HG02678 (cell line): ENCODE measurements at regions not wholly inside any gene's neighbourhood (a gene's known extent, or its start where the extent isn't known, plus 50 kb on each side); places are given as distances from the start of the nearest gene placed in this dataset.

Experiments used
- ATAC-seq: cut with Tn5 transposase; IDR thresholded peaks from one replicate; pipeline ENCODE4 v1.9.1; 2021; ENCODE audit warnings: mild to moderate bottlenecking, moderate library complexity; ENCODE audit not compliant: unreplicated experiment

GRCh38 chr14:87566991-87567390 is 426.0 kb downstream of the GALC start:
- ATAC-seq = no peak

DNA sequence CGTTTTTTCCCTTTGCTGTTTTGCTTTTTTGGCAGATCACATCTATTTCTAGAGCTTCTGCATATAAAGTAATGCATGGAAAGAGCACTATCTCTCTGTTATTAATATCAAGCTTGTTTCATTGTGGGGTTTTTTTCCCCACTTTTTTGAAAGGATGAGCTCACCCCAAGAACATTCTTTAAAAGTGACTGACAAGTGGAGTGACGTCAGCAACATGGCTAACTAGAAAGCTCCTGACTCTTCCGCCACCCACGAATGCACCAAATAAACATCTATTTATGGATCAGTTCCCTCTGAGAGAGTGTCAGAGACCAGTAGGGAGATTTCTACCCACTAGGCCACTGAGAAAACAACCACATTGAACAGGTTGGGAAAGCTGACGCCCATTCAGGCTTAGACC is 445.4 kb downstream of the GALC start:
- ATAC-seq = no peak

- no peak for ATAC-seq
Observed at GRCh38 chr14:87542288-87542687, 450.7 kb downstream of the GALC start.

DNA sequence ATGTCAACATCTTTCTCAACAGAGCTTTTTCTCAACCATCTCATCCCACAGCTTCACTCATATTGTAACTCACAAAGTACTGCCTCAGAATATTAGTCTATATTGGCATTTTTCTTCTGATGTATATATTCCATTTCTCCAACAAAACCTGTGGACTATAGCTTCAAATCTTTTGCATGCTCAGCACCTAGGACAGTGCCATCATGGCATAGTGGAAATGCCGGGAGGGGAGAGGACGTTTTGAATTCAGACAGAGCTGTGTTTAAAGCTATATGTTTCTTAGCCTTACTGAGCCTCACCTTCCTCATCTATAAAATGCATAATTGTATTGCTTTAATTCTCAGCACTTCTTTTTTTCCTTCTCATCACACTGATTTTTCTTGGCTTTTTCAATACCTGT is 452.6 kb downstream of the GALC start:
- ATAC-seq = no peak

- ATAC-seq = no peak
Observed at GRCh38 chr14:87529081-87529480, 463.9 kb downstream of the GALC start.

- ATAC-seq = no peak
Observed at GRCh38 chr14:87526731-87527130, 466.3 kb downstream of the GALC start.

- ATAC-seq = no peak
Observed at GRCh38 chr14:87524011-87524410, 469.0 kb downstream of the GALC start.

GRCh38 chr14:87522575-87522974 is 470.4 kb downstream of the GALC start:
- ATAC-seq = no peak

GRCh38 chr14:87508333-87508732 is 484.6 kb downstream of the GALC start:
- no peak for ATAC-seq

DNA sequence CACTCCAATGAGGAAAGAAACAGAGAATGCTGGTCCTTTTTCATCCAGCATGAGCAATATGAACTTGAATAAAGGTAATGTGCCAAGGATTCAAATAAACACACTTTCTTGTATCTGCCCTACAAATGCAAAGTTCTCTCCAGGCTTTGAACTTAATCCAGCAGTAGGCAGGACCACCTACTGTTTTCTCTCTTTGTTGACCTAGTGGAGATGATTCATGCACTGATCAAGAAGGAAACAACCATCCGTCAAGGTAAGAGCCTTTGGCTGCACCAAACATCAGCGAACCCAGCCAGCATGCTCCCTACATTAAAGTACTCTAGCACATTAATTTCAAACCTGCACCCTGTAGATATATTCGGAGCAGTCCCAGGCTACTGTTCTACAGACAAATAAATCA is 489.3 kb downstream of the GALC start:
- ATAC-seq = no peak

GRCh38 chr14:87497301-87497700 is 495.7 kb downstream of the GALC start:
- ATAC-seq = no peak

DNA sequence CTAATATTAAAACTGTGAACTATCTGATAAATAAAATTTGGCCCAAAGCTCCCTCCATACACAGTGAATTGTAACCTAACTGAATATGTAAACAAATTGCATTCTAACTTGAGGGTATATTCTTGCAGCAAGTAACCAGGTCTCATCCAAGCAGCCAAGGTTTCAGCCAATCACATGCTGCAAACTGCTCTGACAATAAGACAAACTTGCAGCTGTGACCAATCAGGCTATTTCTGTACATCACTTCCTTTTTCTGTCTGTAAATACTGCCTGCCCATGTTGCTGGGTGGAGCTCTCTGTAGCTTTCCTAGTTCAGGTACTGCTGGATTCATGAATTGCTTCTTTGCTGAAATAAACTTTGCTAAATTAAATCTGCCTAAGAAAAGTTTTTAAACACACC is 499.0 kb downstream of the GALC start:
- ATAC-seq = no peak

GRCh38 chr14:87492561-87492960 is 500.4 kb downstream of the GALC start:
- ATAC-seq = no peak

- ATAC-seq = no peak
Observed at GRCh38 chr14:87491816-87492215, 501.2 kb downstream of the GALC start.

DNA sequence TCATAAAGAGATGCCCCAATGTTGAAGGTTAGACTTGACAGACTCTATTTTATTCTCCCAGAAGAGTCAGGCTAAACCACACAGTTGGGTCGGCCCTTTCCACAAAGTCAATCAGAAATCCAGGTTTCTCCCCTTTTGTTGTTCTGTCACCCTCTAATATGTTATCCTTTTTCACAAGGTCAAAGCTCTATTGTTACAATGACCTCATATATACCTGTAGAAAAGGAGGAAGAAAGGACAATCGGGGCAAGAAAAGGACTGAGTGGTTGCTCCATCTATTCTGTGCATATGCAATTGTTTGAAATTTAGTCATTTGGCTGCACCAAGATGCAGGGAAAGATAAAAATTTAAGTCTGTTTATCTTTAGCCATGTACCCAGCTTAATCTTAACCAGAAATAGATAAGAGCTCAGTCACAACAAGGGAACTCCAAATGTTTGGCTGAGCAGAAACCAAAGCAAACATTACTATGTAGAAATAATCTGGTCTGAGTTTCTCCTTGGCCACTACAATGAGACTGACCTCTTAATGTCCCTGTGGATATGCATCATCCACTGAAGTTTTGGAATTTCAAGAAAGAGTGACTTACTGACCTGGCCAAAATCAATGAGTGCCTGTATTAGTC is 503.7 kb downstream of the GALC start:
- ATAC-seq = no peak

GRCh38 chr14:87483271-87484260 is 509.4 kb downstream of the GALC start:
- no peak for ATAC-seq

DNA sequence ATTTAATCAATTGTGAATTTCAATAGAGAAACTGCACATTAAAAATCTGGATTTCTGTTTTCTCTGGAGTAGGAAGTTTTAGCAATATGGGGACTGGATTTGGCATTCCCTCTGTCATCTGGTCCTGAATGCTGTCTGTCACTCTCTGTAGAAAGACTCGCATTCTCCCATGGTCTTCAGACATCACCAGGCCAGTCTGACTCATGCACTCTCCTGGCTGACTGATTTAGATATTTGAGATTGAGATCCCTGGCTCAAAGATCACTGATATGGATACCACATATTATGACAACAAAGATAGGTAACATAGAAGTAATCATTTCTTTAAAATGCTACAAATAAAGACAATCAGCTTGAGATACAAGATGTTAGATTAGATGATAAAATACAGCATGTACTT is 524.5 kb downstream of the GALC start:
- ATAC-seq = no peak

GRCh38 chr14:87467578-87467977 is 525.4 kb downstream of the GALC start:
- no peak for ATAC-seq

- ATAC-seq = no peak
Observed at GRCh38 chr14:87465770-87466169, 527.2 kb downstream of the GALC start.

DNA sequence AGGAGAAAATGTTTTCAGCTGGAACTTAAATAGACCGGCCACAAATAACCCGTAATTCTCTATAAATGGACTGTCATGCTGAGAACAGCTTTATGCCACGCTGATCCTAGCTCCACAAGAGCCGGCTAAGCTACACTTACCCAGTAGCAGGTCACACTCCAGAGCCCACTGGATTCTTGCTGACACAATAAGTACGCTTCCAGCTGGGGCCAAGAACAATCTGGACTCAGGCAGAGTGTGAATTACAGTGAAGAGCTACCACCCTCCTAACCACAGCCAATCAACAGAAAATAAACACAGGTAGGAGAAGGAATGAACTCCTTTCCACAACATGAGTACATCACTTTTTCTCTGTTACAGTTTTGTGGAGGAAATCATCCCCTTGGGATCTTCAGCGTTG is 531.3 kb downstream of the GALC start:
- ATAC-seq = no peak

DNA sequence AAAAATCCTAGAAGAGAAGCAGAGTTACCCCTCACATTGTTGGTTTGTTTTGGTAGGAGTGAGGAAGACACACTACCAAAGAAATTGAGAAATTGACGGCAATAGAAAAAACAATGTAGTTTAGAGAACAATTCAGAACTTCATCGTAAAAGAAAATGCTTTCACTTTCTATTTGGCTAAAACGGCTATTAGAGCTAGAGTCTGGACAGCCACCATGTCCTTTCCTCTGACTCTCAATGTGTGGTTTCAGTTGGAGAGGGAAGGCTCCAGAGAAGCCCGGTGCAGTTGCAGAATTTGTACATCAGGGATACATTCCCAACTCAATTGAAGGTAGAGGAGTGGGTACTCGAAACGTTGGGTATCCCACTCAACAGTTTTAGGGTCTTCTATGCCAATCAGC is 535.3 kb downstream of the GALC start:
- no peak for ATAC-seq

- no peak for ATAC-seq
Observed at GRCh38 chr14:87450193-87450592, 542.8 kb downstream of the GALC start.
